ENCODE measurements at regions not wholly inside any gene's neighbourhood (a gene's known extent, or its start where the extent isn't known, plus 50 kb on each side); places are given as distances from the start of the nearest gene placed in this dataset.

DNA sequence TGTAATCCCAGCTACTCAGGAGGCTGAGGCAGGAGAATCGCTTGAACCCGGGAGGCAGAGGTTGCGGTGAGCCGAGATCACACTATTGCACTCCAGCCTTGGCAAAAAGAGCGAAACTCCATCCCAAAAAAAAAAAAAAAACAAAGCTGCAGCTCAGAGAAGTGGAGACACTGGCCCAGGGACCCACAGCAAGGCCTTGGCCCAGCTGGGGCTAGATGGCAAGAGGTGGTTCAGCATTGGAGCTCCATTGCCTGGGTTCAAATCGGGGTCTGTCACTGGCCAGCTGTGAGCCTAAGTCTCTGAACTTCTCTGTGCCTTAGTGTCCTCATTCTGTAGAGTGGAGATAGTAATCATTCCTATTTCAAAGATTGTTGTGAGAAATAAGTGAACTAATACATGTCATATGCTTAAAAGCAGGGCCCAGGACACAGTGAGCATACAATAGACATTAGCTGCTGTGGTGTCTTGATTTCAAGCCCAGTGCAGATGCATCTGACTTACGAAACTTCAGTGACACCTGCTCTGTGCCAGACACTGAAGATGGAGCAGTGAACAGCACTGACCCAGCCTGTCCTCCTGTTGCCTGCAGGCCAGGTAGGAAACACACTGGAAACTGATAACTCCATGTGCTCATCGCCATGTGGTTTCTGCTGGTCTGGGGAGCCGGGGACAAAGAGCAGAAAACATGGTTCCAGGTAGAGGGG is 127.7 kb downstream of the C9orf50 start:
- Histone ChIP-seq H3K4me3 (no peak overlapping the region), H3K36me3 (peaks cover 0 to 33% (median 2%) of the 10 kb centered on the region in 6 donors), H3K27me3 (replicated peaks in 1 of 7) (peaks cover 0 to 34% (median 6%) of the 10 kb centered on the region in 7 donors), H3K27ac (peak overlapping the region in 1 of 8 donors; percentile 98), H3K4me1 (peaks cover 38 to 93% (median 80%) of the 10 kb centered on the region in 6 donors), H3K9me3 (no peaks in the 10 kb centered on the region)
- 87 to 97% (median 94%) methylated on average over 9 of the region's 9 CpGs for WGBS, 5 donors
- no peak for TF ChIP-seq POLR2AphosphoS5 (IDR thresholded peaks at IDR 0.05)
- TF ChIP-seq POLR2A (IDR thresholded peaks at IDR 0.05) = no peak
- TF ChIP-seq, protein P1, sequence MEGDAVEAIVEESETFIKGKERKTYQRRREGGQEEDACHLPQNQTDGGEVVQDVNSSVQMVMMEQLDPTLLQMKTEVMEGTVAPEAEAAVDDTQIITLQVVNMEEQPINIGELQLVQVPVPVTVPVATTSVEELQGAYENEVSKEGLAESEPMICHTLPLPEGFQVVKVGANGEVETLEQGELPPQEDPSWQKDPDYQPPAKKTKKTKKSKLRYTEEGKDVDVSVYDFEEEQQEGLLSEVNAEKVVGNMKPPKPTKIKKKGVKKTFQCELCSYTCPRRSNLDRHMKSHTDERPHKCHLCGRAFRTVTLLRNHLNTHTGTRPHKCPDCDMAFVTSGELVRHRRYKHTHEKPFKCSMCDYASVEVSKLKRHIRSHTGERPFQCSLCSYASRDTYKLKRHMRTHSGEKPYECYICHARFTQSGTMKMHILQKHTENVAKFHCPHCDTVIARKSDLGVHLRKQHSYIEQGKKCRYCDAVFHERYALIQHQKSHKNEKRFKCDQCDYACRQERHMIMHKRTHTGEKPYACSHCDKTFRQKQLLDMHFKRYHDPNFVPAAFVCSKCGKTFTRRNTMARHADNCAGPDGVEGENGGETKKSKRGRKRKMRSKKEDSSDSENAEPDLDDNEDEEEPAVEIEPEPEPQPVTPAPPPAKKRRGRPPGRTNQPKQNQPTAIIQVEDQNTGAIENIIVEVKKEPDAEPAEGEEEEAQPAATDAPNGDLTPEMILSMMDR (IDR thresholded peaks at IDR 0.05 in 8 of 11, conservative IDR thresholded peaks at IDR 0.05 in 3 of 11) = no peak
- intact Hi-C loops (cut with DNase I; ENCODE audit: low total_unique reads) = no loop called here
- DNase-seq = no peak

DNA sequence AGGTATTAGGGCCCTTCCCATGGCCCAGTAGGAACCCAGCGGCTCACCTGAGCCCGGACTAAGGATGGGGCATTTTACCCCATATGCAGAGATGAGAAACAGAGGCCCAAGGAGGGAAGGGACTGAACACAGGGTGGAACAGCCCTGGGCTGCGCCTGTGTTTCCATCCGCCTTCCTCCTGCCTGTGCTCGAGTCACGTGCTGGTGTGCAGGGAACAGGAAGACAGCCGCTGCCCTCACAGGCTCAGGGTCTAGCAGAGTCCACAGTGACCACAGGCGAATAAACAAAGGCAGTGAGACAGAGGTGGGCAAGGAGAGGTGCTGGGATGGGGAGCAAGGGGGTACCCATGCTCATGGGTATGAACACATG is 129.4 kb downstream of the C9orf50 start:
- peak overlapping the region; percentile 17 to 98 (median 96) for H3K27ac ChIP-seq
- peaks cover 0 to 33% (median 2%) of the 10 kb centered on the region in 6 donors for H3K36me3 ChIP-seq
- TF ChIP-seq, protein P1 (IDR thresholded peaks at IDR 0.05 in 8 of 11, conservative IDR thresholded peaks at IDR 0.05 in 3 of 11) = no peak
- peak in 2 of 3 donors; percentile 78 to 87 for TF ChIP-seq POLR2AphosphoS5 (IDR thresholded peaks at IDR 0.05)
- no peak for TF ChIP-seq POLR2A (IDR thresholded peaks at IDR 0.05)
- H3K4me1 ChIP-seq = peaks cover 37 to 91% (median 80%) of the 10 kb centered on the region in 6 donors
- 39 to 57% (median 42%) methylated on average over 8 of the region's 8 CpGs for WGBS, 5 donors
- peak overlapping the region in 2 of 8 donors; percentile 54 to 75 for H3K4me3 ChIP-seq
- peak; percentile 90 for DNase-seq
- intact Hi-C loops (cut with DNase I; ENCODE audit: low total_unique reads) = no loop called here
- H3K27me3 ChIP-seq (replicated peaks in 1 of 7) = peaks cover 0 to 27% (median 6%) of the 10 kb centered on the region in 7 donors
- no peaks in the 10 kb centered on the region for H3K9me3 ChIP-seq

DNA sequence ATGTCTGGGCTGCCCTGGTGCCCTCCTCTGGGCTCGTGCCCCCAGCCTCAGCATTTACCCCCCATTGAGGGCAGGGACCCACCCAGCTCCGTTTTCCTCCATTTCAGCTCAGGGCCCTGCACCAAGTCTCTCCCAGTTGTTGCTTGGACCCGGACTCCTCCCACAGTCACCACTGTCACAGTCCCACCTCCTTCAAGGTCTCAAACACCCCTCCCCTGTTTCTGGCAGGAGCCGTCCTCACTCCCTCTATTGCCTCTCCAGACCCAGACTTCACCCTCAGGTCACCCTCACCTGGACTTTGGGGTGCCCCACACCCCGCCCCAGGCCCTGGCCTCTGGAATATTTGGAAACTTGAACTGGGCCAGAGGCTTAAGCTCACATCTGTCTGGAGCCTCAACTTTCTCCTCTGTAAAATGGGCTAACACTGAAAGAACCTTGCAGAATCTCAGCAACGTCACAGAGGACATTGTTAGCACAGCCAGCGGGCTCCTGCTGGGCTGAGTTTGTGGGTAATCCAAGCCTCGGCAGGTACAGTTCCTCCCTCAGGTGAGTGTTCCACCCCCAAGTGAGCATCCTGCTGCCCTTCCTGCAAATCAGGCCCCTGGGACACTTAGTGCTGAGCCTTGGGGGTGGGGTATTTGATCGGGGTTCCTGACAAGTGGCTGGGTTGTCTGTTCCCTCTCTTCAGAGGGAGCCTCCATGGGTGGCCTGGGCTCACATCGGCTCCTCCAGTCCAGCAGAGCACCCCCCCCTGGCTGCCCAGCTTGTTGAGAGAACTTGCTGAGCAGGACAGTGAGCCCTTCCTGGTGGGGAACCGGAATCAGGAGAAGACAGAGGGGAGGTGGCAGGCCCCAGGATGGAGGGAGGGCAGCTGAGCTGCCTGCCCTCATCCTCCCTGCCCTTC is 130.1 kb downstream of the C9orf50 start:
- intact Hi-C loops (cut with DNase I; ENCODE audit: low total_unique reads) = no loop called here
- Histone ChIP-seq H3K4me1 (peaks cover 32 to 91% (median 75%) of the 10 kb centered on the region in 6 donors), H3K36me3 (peaks cover 0 to 33% (median 2%) of the 10 kb centered on the region in 6 donors), H3K9me3 (no peaks in the 10 kb centered on the region), H3K27ac (peak overlapping the region; percentile 42 to 98 (median 96)), H3K4me3 (peak overlapping the region in 6 of 8 donors; percentile 42 to 75 (median 46)), H3K27me3 (replicated peaks in 1 of 7) (peaks cover 0 to 20% (median 6%) of the 10 kb centered on the region in 7 donors)
- WGBS, 5 donors = 56 to 80% (median 66%) methylated on average over 10 to 11 of the region's 11 CpGs
- TF ChIP-seq, protein P1 (IDR thresholded peaks at IDR 0.05 in 8 of 11, conservative IDR thresholded peaks at IDR 0.05 in 3 of 11) = no peak
- TF ChIP-seq POLR2AphosphoS5 (IDR thresholded peaks at IDR 0.05) = no peak
- TF ChIP-seq POLR2A (IDR thresholded peaks at IDR 0.05) = no peak
- DNase-seq = no peak
